H1 (cell line): ENCODE measurements at regions not wholly inside any gene's neighbourhood (a gene's known extent, or its start where the extent isn't known, plus 50 kb on each side); places are given as distances from the start of the nearest gene placed in this dataset.
"Not testable (repeated sequence)": the region's sequence is repeated elsewhere in the genome, so short reads cannot be mapped to it uniquely, and the experiment has no call there.

Experiments used
- CTCF ChIA-PET: fragments of 300-600 bp; sonication (Branson Sonifier 250); formaldehyde crosslinking; loops from one replicate; lab custom pipeline; 2021; ENCODE audit not compliant: partially characterized antibody; lab: Charles Lee
- POLR2A ChIA-PET: fragments of 300-600 bp; sonication (Branson Sonifier 250); formaldehyde crosslinking; loops from one replicate; lab custom pipeline; 2021; ENCODE audit warnings: inconsistent platforms; ENCODE audit not compliant: partially characterized antibody; lab: Charles Lee
- DNase-seq, 2 experiments: peaks; one replicate each; pipeline versions ENCODE4 v3.0.0 to v3.0.0-alpha.2; 2010 to 2022; ENCODE audit warnings: low spot score in 2 of 2, low read depth in 1 of 2, mixed read lengths in 1 of 2
- FAIRE-seq: peaks from 2 replicates; lab custom pipeline; 2011; peaks lifted over from hg19 to GRCh38; lab: Jason Lieb, UNC
- H2AFZ ChIP-seq: 2 replicates; pipeline ENCODE4 v1.8.1; 2012; ENCODE audit warnings: low read length, inconsistent platforms
- H2AK5ac ChIP-seq: 2 replicates; pipeline ENCODE4 v1.6.1; 2013; ENCODE audit warnings: low read depth, low read length
- H2BK120ac ChIP-seq: replicated peaks from 2 replicates; pipeline ENCODE3; 2013; ENCODE audit warnings: low read depth, low read length, inconsistent platforms
- H2BK12ac ChIP-seq: 2 replicates; pipeline ENCODE4 v1.6.1; 2013; ENCODE audit warnings: low read depth, low read length
- H2BK15ac ChIP-seq: 2 replicates; pipeline ENCODE4 v1.6.1; 2013; ENCODE audit warnings: low read length
- H2BK20ac ChIP-seq: 2 replicates; pipeline ENCODE4 v1.6.1; 2013; ENCODE audit warnings: low read length
- H2BK5ac ChIP-seq: 2 replicates; pipeline ENCODE4 v1.6.1; 2013; ENCODE audit warnings: low read depth, low read length
- H3K14ac ChIP-seq: 2 replicates; pipeline ENCODE4 v1.6.1; 2013; ENCODE audit warnings: inconsistent platforms; ENCODE audit not compliant: insufficient read length
- H3K18ac ChIP-seq: 2 replicates; pipeline ENCODE4 v1.6.1; 2013; ENCODE audit warnings: low read length; ENCODE audit errors: extremely low read depth
- H3K23ac ChIP-seq: 2 replicates; pipeline ENCODE4 v1.6.1; 2013; ENCODE audit warnings: inconsistent platforms; ENCODE audit not compliant: insufficient read length
- H3K23me2 ChIP-seq: 2 replicates; pipeline ENCODE4 v1.6.1; 2013; ENCODE audit warnings: low read depth, low read length
- H3K27ac ChIP-seq: 2 replicates; pipeline ENCODE4 v1.6.1; 2011; ENCODE audit warnings: low read depth, low read length, inconsistent platforms
- H3K27me3 ChIP-seq, 4 experiments: replicated peaks in 1 of 4; 1 replicate in 1 of 4; 2 replicates in 3 of 4; pipeline versions ENCODE4 v1.6.1 to v1.8.1; 2011 to 2013; ENCODE audit warnings: low read length in 3 of 4, mild to moderate bottlenecking in 3 of 4, inconsistent platforms in 2 of 4, mixed read lengths in 2 of 4, moderate library complexity in 1 of 4; ENCODE audit not compliant: control insufficient read depth in 3 of 4, insufficient read depth in 3 of 4; ENCODE audit errors: extremely low read depth in 1 of 4
- H3K36me3 ChIP-seq, 4 experiments: 2 replicates each; pipeline versions ENCODE4 v1.6.1 to v1.8.1; 2011 to 2013; ENCODE audit warnings: mild to moderate bottlenecking in 4 of 4, low read length in 3 of 4, moderate library complexity in 2 of 4, control low read depth in 1 of 4, inconsistent platforms in 1 of 4; ENCODE audit not compliant: insufficient read depth in 4 of 4, control insufficient read depth in 2 of 4
- H3K4ac ChIP-seq: replicated peaks from 2 replicates; pipeline ENCODE3; 2013; ENCODE audit warnings: low read length, low read depth, mixed read lengths, inconsistent platforms; ENCODE audit not compliant: insufficient read length
- H3K4me1 ChIP-seq, 4 experiments: replicated peaks in 1 of 4; 1 replicate in 1 of 4; 2 replicates in 3 of 4; pipeline versions ENCODE4 v1.6.1 to v1.8.1; 2011 to 2013; ENCODE audit warnings: low read length in 3 of 4, inconsistent platforms in 2 of 4, mixed read lengths in 1 of 4; ENCODE audit not compliant: insufficient read depth in 4 of 4, control insufficient read depth in 3 of 4
- H3K4me2 ChIP-seq, 2 experiments: 2 replicates each; pipeline versions ENCODE4 v1.6.1 to v1.8.1; 2011 to 2013; ENCODE audit warnings: low read depth in 2 of 2, low read length in 2 of 2, control low read depth in 1 of 2, inconsistent platforms in 1 of 2, mild to moderate bottlenecking in 1 of 2; ENCODE audit not compliant: insufficient read depth in 1 of 2
- H3K4me3 ChIP-seq, 4 experiments: fragments of 200-600, 300-600 bp in 1 of 4; sonication (generic), shearing (Covaris generic), sonication (Bioruptor Twin) in 1 of 4; 2 replicates each; pipeline versions ENCODE4 v1.5.1 to v1.8.1; 2011 to 2016; ENCODE audit warnings: low read length in 4 of 4, low read depth in 3 of 4, control low read depth in 2 of 4, inconsistent platforms in 2 of 4, mild to moderate bottlenecking in 2 of 4, mixed read lengths in 1 of 4, moderate library complexity in 1 of 4; ENCODE audit not compliant: insufficient read depth in 2 of 4; ENCODE audit errors: extremely low read depth in 1 of 4
- H3K56ac ChIP-seq: replicated peaks from 2 replicates; pipeline ENCODE3; 2013; ENCODE audit warnings: low read depth, mild to moderate bottlenecking, mixed read lengths, low read length, inconsistent platforms; ENCODE audit not compliant: insufficient read length
- H3K79me1 ChIP-seq: 2 replicates; pipeline ENCODE4 v1.6.1; 2013; ENCODE audit warnings: low read depth, low read length, control low read depth
- H3K79me2 ChIP-seq, 2 experiments: 2 replicates each; pipeline versions ENCODE4 v1.6.1 to v1.8.1; 2012 to 2013; ENCODE audit warnings: low read length in 2 of 2, mild to moderate bottlenecking in 2 of 2, inconsistent platforms in 1 of 2; ENCODE audit not compliant: insufficient read depth in 2 of 2, control insufficient read depth in 1 of 2
- H3K9ac ChIP-seq, 4 experiments: replicated peaks in 1 of 4; 1 replicate in 1 of 4; 2 replicates in 3 of 4; pipeline versions ENCODE4 v1.6.1 to v1.8.1; 2011 to 2013; ENCODE audit warnings: low read depth in 3 of 4, low read length in 3 of 4, control low read depth in 2 of 4, mild to moderate bottlenecking in 2 of 4, moderate library complexity in 2 of 4, inconsistent platforms in 1 of 4; ENCODE audit errors: extremely low read depth in 1 of 4
- H3K9me3 ChIP-seq, 2 experiments: 2 replicates each; pipeline versions ENCODE4 v1.6.1 to v1.8.1; 2012 to 2013; ENCODE audit warnings: mild to moderate bottlenecking in 2 of 2, moderate library complexity in 2 of 2, control low read depth in 1 of 2, inconsistent platforms in 1 of 2, low read depth in 1 of 2, low read length in 1 of 2, mixed read lengths in 1 of 2; ENCODE audit not compliant: insufficient read depth in 2 of 2
- H4K20me1 ChIP-seq, 2 experiments: replicated peaks in 1 of 2; 2 replicates each; pipeline versions ENCODE3 to v1.8.1; 2011 to 2013; ENCODE audit warnings: inconsistent platforms in 2 of 2, low read length in 2 of 2, mild to moderate bottlenecking in 1 of 2; ENCODE audit not compliant: insufficient read depth in 2 of 2, control insufficient read depth in 1 of 2
- H4K5ac ChIP-seq: 2 replicates; pipeline ENCODE4 v1.6.1; 2013; ENCODE audit warnings: low read length, low read depth, mixed read lengths, inconsistent platforms; ENCODE audit not compliant: insufficient read length
- H4K8ac ChIP-seq: 2 replicates; pipeline ENCODE4 v1.8.0; 2013; ENCODE audit warnings: mild to moderate bottlenecking, moderate library complexity, low read length, inconsistent platforms; ENCODE audit not compliant: insufficient read depth; ENCODE audit errors: extremely low read depth
- H4K91ac ChIP-seq: replicated peaks from 2 replicates; pipeline ENCODE3; 2013; ENCODE audit warnings: low read length, mixed read lengths, inconsistent platforms; ENCODE audit not compliant: insufficient read length
- WGBS, 2 experiments: shearing (Covaris generic) in 1 of 2; methylation state at CpG; one replicate each; pipeline versions ENCODE4 v1.1.6 to v1.1.7; 2013 to 2015; ENCODE audit warnings: low lambda C conversion rate in 2 of 2, mixed read lengths in 2 of 2, inconsistent platforms in 1 of 2, low coverage in 1 of 2, missing lambda C conversion rate in 1 of 2; ENCODE audit not compliant: insufficient replicate concordance in 2 of 2, insufficient coverage in 1 of 2, insufficient read length in 1 of 2; ENCODE audit errors: extremely low coverage in 1 of 2, missing lambda C conversion rate in 1 of 2; 5-methylcytosine and 5-hydroxymethylcytosine counted together

- H4K20me1 ChIP-seq, FAIRE-seq, H3K23ac ChIP-seq, H3K27me3 ChIP-seq, H3K79me1 ChIP-seq, POLR2A ChIA-PET, H4K91ac ChIP-seq, H3K56ac ChIP-seq, H3K23me2 ChIP-seq, H3K27ac ChIP-seq, H4K8ac ChIP-seq, H3K4me3 ChIP-seq, H2AFZ ChIP-seq, H3K4me2 ChIP-seq, H2BK15ac ChIP-seq, H3K79me2 ChIP-seq, H2BK20ac ChIP-seq, H3K18ac ChIP-seq, H2BK12ac ChIP-seq, H4K5ac ChIP-seq, H3K4ac ChIP-seq, H2BK5ac ChIP-seq, DNase-seq, H3K36me3 ChIP-seq, H3K4me1 ChIP-seq, H2AK5ac ChIP-seq, H3K9ac ChIP-seq, H2BK120ac ChIP-seq, H3K14ac ChIP-seq: not testable (repeated sequence)
- H3K9me3 ChIP-seq, result peaks cover 18 to 20% of the 10 kb centered on the region in 2 experiments
- CTCF ChIA-PET, result interaction anchor here (1.3 kb wide), 1 partner anchor 24 kb away, joined by 3 read pairs; no protein-coding TSS in a partner anchor
- 94% methylated on average over 2 of the region's 2 CpGs; no CpG with 5 or more reads in 1 of the 2 experiments for WGBS, 2 experiments
Measured at GRCh38 chr18:26623314-26623713, 75.0 kb upstream of the KCTD1 start.
